Epithelial cell of proximal tubule (primary cell): ENCODE measurements at regions not wholly inside any gene's neighbourhood (a gene's known extent, or its start where the extent isn't known, plus 50 kb on each side); places are given as distances from the start of the nearest gene placed in this dataset.

ENCODE experiments used
- DNase-seq: peaks from one replicate; pipeline ENCODE4 v3.0.0-alpha.2; 2011; ENCODE audit warnings: low read depth
- H3K4me3 ChIP-seq: 2 replicates; pipeline ENCODE4 v1.5.1; 2011; ENCODE audit warnings: low read depth, mild to moderate bottlenecking, low read length
- CTCF ChIP-seq: conservative IDR thresholded peaks from 2 replicates; pipeline ENCODE4 v1.5.1; 2012; ENCODE audit warnings: low read depth, mild to moderate bottlenecking, low read length

GRCh38 chrX:40444798-40445496 is 135.8 kb upstream of the ATP6AP2 start:
- no peak overlapping the region for H3K4me3 ChIP-seq
- DNase-seq = no peak
- TF ChIP-seq CTCF = no peak

GRCh38 chrX:40444133-40444532 is 136.6 kb upstream of the ATP6AP2 start:
- TF ChIP-seq CTCF = no peak
- DNase-seq = no peak
- no peak overlapping the region for H3K4me3 ChIP-seq

GRCh38 chrX:40440866-40441265 is 139.9 kb upstream of the ATP6AP2 start:
- no peak for DNase-seq
- TF ChIP-seq CTCF = no peak
- H3K4me3 ChIP-seq = no peak overlapping the region

- no peak for TF ChIP-seq CTCF
- DNase-seq = no peak
- H3K4me3 ChIP-seq = no peak overlapping the region
These were observed 140.9 kb upstream of the ATP6AP2 start for GRCh38 chrX:40439625-40440532.

- TF ChIP-seq CTCF = no peak
- no peak for DNase-seq
These were observed 143.4 kb upstream of the ATP6AP2 start for GRCh38 chrX:40437348-40437747.

GRCh38 chrX:40434947-40435346 is 145.8 kb upstream of the ATP6AP2 start:
- H3K4me3 ChIP-seq = no peak overlapping the region
- no peak for TF ChIP-seq CTCF
- no peak for DNase-seq

More at GRCh38 chrX:40437348-40437747, 143.4 kb upstream of the ATP6AP2 start:
- no peak overlapping the region for H3K4me3 ChIP-seq
